Thymus (tissue), 11 donors: ENCODE measurements at regions not wholly inside any gene's neighbourhood (a gene's known extent, or its start where the extent isn't known, plus 50 kb on each side); places are given as distances from the start of the nearest gene placed in this dataset.

Experiments used
- DNase-seq, 9 donors: peaks; one replicate each; pipeline ENCODE4 v3.0.0-alpha.2; 2013; ENCODE audit warnings: low spot score in 9 of 9, low read depth in 6 of 9, missing footprints in 1 of 9
- H3K27ac ChIP-seq, 2 donors: one replicate each; pipeline ENCODE4 v1.5.1; 2013; ENCODE audit warnings: control low read depth in 1 of 2, low read depth in 1 of 2, low read length in 1 of 2, mild to moderate bottlenecking in 1 of 2, moderate library complexity in 1 of 2
- H3K27me3 ChIP-seq, 2 donors: one replicate each; pipeline ENCODE4 v1.5.1; 2013; ENCODE audit warnings: low read length in 1 of 2; ENCODE audit not compliant: control insufficient read depth in 2 of 2, insufficient read depth in 1 of 2
- H3K36me3 ChIP-seq, 2 donors: one replicate each; pipeline ENCODE4 v1.5.1; 2013; ENCODE audit warnings: low read length in 1 of 2, mild to moderate bottlenecking in 1 of 2, moderate library complexity in 1 of 2; ENCODE audit not compliant: control insufficient read depth in 2 of 2, insufficient read depth in 2 of 2
- H3K4me1 ChIP-seq, 2 donors: one replicate each; pipeline ENCODE4 v1.5.1; 2013; ENCODE audit warnings: low read length in 2 of 2; ENCODE audit not compliant: control insufficient read depth in 2 of 2, insufficient read depth in 2 of 2
- H3K4me3 ChIP-seq, 2 donors: one replicate each; pipeline ENCODE4 v1.5.1; 2013; ENCODE audit warnings: low read length in 2 of 2, control low read depth in 1 of 2, mild to moderate bottlenecking in 1 of 2
- H3K9me3 ChIP-seq, 2 donors: one replicate each; pipeline ENCODE4 v1.5.1; 2013; ENCODE audit warnings: low read length in 1 of 2, mild to moderate bottlenecking in 1 of 2; ENCODE audit not compliant: control insufficient read depth in 2 of 2, insufficient read depth in 1 of 2
- WGBS: extraction: QIAGEN DNeasy Blood & Tissue Kit; methylation state at CpG from one replicate; pipeline ENCODE4 v1.1.7; 2013; 5-methylcytosine and 5-hydroxymethylcytosine counted together
- donor health status: healthy.

- H3K36me3 ChIP-seq: no peaks in the 10 kb centered on the region
- no peak overlapping the region for H3K4me3 ChIP-seq
- H3K4me1 ChIP-seq: no peaks in the 10 kb centered on the region
- H3K27me3 ChIP-seq: no peaks in the 10 kb centered on the region
- H3K27ac ChIP-seq: no peak overlapping the region
- no peak for DNase-seq
- H3K9me3 ChIP-seq: peaks cover 0 to 7% of the 10 kb centered on the region in 2 donors
Measured at GRCh38 chr2:175465101-175465500, 283.6 kb upstream of the ATP5MC3 start.

- Histone ChIP-seq H3K4me3 (no peak overlapping the region), H3K4me1 (no peaks in the 10 kb centered on the region), H3K36me3 (no peaks in the 10 kb centered on the region), H3K27ac (no peak overlapping the region), H3K9me3 (peaks cover 0 to 7% of the 10 kb centered on the region in 2 donors), H3K27me3 (no peaks in the 10 kb centered on the region)
- WGBS: 97% methylated on average over 7 of the region's 7 CpGs
- DNase-seq: no peak
Measured at GRCh38 chr2:175464311-175464670, 282.8 kb upstream of the ATP5MC3 start.

- peaks cover 0 to 7% of the 10 kb centered on the region in 2 donors for H3K9me3 ChIP-seq
- no peak overlapping the region for H3K27ac ChIP-seq
- H3K27me3 ChIP-seq: no peaks in the 10 kb centered on the region
- H3K36me3 ChIP-seq: no peaks in the 10 kb centered on the region
- no peak for DNase-seq
- no peak overlapping the region for H3K4me3 ChIP-seq
- WGBS: 93% methylated on average over 11 of the region's 11 CpGs
- H3K4me1 ChIP-seq: no peaks in the 10 kb centered on the region
Measured at GRCh38 chr2:175463589-175464310, 282.2 kb upstream of the ATP5MC3 start.

- Histone ChIP-seq H3K4me3 (no peak overlapping the region), H3K4me1 (no peaks in the 10 kb centered on the region), H3K27ac (no peak overlapping the region), H3K27me3 (no peaks in the 10 kb centered on the region), H3K9me3 (peaks cover 0 to 7% of the 10 kb centered on the region in 2 donors), H3K36me3 (no peaks in the 10 kb centered on the region)
- 98% methylated on average over 2 of the region's 2 CpGs for WGBS
- no peak for DNase-seq
Measured at GRCh38 chr2:175463169-175463568, 281.7 kb upstream of the ATP5MC3 start.

- H3K9me3 ChIP-seq: peaks cover 0 to 7% of the 10 kb centered on the region in 2 donors
- H3K27me3 ChIP-seq: no peaks in the 10 kb centered on the region
- no peaks in the 10 kb centered on the region for H3K4me1 ChIP-seq
- DNase-seq: no peak
- WGBS: 94% methylated on average over 3 of the region's 3 CpGs
- H3K27ac ChIP-seq: no peak overlapping the region
- no peak overlapping the region for H3K4me3 ChIP-seq
- H3K36me3 ChIP-seq: no peaks in the 10 kb centered on the region
Measured at GRCh38 chr2:175462246-175462645, 280.7 kb upstream of the ATP5MC3 start.

- DNase-seq: no peak
- no peak overlapping the region for H3K4me3 ChIP-seq
- no peaks in the 10 kb centered on the region for H3K27me3 ChIP-seq
- 87% methylated on average over 5 of the region's 5 CpGs for WGBS
- no peaks in the 10 kb centered on the region for H3K4me1 ChIP-seq
- H3K9me3 ChIP-seq: peaks cover 0 to 7% of the 10 kb centered on the region in 2 donors
- no peaks in the 10 kb centered on the region for H3K36me3 ChIP-seq
- H3K27ac ChIP-seq: no peak overlapping the region
Measured at GRCh38 chr2:175461839-175462238, 280.3 kb upstream of the ATP5MC3 start.

GRCh38 chr2:175457895-175458448 is 276.5 kb upstream of the ATP5MC3 start:
- peaks cover 0 to 7% of the 10 kb centered on the region in 2 donors for H3K9me3 ChIP-seq
- 79% methylated on average over 7 of the region's 7 CpGs for WGBS
- DNase-seq: no peak
- H3K4me1 ChIP-seq: no peaks in the 10 kb centered on the region
- H3K36me3 ChIP-seq: no peaks in the 10 kb centered on the region
- H3K27me3 ChIP-seq: no peaks in the 10 kb centered on the region
- no peak overlapping the region for H3K4me3 ChIP-seq
- no peak overlapping the region for H3K27ac ChIP-seq

GRCh38 chr2:175454953-175455389 is 273.5 kb upstream of the ATP5MC3 start:
- Histone ChIP-seq H3K4me3 (no peak overlapping the region), H3K27ac (no peak overlapping the region), H3K27me3 (no peaks in the 10 kb centered on the region), H3K9me3 (no peaks in the 10 kb centered on the region), H3K36me3 (no peaks in the 10 kb centered on the region), H3K4me1 (no peaks in the 10 kb centered on the region)
- no peak for DNase-seq
- 95% methylated on average over 4 of the region's 4 CpGs for WGBS

GRCh38 chr2:175450029-175450760 is 268.7 kb upstream of the ATP5MC3 start:
- Histone ChIP-seq H3K27ac (no peak overlapping the region), H3K36me3 (no peaks in the 10 kb centered on the region), H3K4me1 (no peaks in the 10 kb centered on the region), H3K27me3 (no peaks in the 10 kb centered on the region), H3K4me3 (no peak overlapping the region), H3K9me3 (no peaks in the 10 kb centered on the region)
- no peak for DNase-seq
- WGBS: 90% methylated on average over 2 of the region's 2 CpGs
